Stimulated activated CD4-positive, alpha-beta T cell treated with anti-CD3 and anti-CD28 coated beads, Interleukin-1b, Interleukin-23, amount 100 ng/mL, for 1 hour (primary cell): ENCODE measurements at regions not wholly inside any gene's neighbourhood (a gene's known extent, or its start where the extent isn't known, plus 50 kb on each side); places are given as distances from the start of the nearest gene placed in this dataset.

ENCODE experiments used
- DNase-seq, 2 donors: peaks; one replicate each; pipeline ENCODE4 v3.0.0-alpha.2; 2020; ENCODE audit warnings: low read depth in 2 of 2

GRCh38 chr7:21217365-21217764 is 210.5 kb upstream of the SP4 start:
- DNase-seq: no peak

GRCh38 chr7:21218155-21218554 is 209.7 kb upstream of the SP4 start:
- no peak for DNase-seq

DNA sequence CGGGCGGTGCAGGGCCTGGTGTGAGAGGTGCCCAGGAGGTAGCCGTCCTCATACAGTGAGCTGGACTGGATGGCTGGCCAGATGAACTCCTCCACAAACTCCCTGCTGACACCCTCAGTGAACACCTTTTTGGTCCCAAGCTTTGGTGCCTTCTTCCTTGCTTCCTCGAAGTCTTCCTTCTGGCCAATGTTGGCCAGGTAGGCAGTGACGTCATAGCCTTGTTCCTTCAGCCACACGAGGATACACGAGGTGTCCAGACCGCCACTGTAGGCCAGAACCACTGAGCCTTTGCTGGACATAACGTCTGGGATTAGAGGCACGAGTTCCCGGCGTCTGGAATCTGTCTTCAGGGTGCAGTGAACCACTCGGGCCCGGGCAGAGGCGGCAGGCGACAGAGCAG is 206.8 kb upstream of the SP4 start:
- no peak for DNase-seq

DNA sequence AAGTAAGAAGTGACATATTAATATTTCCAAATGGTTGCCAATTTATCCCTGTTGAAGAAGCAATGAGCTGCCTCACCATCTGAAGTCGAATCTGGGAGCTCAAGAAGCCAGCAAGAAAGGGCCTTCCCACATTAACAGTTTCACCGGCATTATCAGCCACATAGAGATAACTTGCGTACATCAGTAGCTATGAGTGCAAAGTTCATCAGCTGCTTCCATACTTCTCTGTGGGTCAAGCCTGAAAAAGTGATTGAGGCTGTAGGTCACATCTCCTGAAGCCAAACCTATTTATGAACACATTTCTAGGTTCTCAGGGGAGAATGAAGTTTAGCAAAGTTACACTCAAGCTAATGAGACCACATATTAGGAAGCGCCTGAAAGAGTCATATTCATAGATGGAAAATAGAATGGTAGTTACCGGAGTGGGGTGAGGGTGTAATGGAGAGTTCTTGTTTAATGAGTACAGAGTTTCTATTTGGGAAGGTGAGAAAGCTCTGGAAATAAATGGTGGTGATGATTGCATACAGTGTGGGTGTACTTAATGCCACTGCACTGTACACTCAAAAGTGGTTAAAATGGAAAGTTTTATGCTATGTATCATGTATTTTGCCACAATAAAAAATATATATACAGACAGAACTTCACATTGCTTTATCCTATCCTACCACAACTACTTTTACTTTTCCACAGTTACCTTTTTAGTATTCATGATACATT is 189.3 kb upstream of the SP4 start:
- no peak for DNase-seq

GRCh38 chr7:21243265-21243664 is 184.6 kb upstream of the SP4 start:
- no peak for DNase-seq

- DNase-seq: no peak
Measured at GRCh38 chr7:21251151-21251800, 176.6 kb upstream of the SP4 start.

DNA sequence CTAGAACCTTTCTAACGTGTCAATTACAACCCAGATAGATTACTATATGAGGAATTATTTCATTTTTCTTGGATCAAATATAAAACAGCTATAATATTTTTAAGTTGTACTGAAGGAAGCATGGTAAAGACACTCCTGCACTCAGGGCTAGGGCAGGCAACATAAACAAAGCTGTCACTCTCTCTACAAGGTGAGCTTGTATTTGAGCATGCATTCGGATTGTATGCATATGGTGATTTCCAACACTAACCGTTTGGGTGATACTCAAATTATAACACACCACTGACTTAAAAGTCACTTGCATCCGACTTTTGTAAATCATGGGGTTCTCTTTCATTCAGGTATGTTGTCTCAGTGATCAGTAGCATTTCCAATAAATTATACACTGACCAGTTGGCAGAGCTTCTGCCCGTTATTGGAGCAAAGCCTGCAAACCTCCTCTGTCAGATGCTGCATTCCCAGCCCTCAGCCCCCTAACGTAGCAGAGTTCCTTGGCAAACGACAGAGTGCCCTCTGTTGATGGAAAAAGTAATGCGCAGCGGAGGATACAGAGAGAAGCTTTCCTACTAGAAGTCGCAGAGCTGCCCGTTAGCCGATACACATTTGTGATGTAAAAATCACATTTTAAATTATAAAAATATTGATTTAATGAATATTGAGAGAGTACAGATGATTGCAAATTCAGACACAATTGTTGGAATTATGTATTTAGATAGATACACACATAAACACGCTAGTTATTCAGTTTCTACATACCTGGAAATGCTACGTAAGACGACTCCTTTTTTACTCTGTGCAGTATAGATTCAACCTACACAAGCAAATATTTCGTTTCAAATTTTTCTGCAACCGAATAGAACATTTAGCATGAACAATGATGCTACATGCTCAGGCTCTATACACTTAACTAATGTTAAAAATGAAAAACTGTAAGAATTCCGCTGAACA is 173.9 kb upstream of the SP4 start:
- DNase-seq: peak in 1 of 2 donors; percentile 8

- DNase-seq: no peak
Measured at GRCh38 chr7:21256310-21256877, 171.5 kb upstream of the SP4 start.

GRCh38 chr7:21260939-21261338 is 166.9 kb upstream of the SP4 start:
- DNase-seq: no peak

- DNase-seq: peak in 1 of 2 donors; percentile 7
Measured at GRCh38 chr7:21261627-21262594, 166.0 kb upstream of the SP4 start.

- no peak for DNase-seq
Measured at GRCh38 chr7:21269021-21269420, 158.9 kb upstream of the SP4 start.

GRCh38 chr7:21276471-21277035 is 151.3 kb upstream of the SP4 start:
- DNase-seq: no peak

DNA sequence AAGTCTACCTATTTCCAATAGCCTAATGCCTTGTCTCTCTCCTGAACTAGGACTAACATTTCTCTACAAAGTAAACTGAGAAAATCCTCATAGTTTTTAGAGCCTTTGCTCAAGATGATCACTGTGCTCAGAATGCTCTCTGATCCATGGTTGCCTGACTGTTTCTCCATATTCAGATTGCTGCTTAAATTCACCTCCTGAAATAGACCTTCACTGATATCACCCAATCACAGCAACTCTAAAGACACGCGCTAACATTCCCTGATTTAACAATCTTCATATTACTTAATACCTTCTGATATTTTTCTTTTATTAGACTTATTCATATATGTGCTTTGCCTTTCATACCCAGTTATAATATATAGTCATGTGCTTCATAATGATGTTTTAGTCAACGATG is 148.9 kb upstream of the SP4 start:
- no peak for DNase-seq

- no peak for DNase-seq
Measured at GRCh38 chr7:21281193-21281592, 146.7 kb upstream of the SP4 start.

DNA sequence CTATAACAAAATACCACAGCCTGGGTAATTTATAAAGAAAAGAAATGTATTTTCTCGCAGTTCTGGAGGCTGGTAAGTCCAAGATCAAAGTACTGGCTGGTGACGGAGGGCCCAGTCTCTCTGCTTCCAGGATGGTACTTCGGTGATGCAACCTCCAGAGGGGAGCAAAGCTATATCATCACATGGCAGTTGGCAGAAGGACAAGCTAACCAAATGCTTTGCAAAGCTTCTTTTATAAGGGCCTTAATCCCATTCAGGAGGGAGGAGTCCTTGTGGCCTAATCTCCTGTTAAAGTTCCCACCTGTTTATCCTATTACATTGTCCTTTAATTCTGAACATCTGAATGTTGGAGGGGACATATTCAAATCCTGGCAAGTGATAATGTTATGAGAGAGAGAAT is 134.1 kb upstream of the SP4 start:
- DNase-seq: no peak

DNA sequence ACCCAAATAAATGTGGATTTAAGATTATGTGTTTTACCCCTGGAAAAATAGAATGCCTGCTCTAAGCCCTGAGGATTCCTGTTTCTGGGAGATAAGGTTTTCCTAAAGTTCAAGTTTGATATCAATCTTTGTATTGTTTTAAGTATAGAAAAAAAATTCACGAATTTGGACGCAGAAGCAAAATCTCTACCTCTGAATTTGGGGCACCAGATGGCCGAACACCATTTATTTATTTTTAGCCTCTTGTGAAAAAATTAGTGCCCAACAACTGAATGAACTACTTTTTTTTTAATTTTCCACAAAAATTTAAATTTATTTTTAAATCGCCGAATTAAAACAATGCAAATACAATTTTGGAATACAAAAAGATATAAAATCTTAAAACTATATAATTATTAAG is 128.1 kb upstream of the SP4 start:
- no peak for DNase-seq

DNA sequence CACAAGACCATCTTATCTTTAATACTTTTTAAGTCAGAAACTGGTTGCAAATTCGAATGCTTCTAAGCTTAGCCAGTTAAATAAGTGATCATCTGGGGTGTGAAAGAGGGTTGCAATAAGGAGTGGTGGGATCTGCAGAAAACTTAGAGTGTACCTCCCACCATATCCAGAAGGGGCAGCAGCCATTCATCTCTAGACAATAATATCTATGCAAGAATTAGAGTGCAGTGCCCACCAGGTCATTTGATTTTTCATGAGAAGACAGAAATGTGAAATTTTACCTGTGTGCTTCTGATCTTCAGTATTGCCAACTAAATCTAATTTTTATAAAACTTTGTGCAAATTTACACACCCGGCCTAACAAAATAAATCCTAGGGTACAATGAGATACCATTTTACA is 127.2 kb upstream of the SP4 start:
- no peak for DNase-seq

DNA sequence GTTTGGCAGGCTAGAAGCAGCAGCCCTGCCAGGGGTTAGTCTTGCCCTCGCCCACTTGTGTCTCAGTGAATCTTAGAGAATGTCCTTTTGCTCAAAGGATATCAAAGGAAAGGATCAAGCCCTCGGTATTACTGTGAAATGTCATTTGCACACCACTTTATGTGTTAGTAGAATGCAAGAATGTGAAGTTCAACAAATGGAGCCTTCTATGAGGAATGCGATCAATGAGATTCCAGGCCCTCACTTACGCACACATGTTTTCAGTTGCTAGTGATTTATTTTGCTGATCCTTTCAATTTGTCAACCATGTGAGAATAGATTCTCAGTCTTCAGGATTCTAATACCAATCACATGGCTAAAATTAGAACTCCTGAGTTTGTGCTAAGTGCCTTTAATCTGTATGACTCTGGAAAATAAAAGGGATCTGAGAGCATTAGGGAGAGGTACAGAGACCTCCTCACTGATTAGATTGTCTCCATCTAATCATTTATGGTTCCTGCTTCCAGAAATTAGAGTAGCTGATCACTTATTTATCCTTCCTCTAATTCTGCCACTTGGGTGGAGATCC is 123.0 kb upstream of the SP4 start:
- no peak for DNase-seq

DNA sequence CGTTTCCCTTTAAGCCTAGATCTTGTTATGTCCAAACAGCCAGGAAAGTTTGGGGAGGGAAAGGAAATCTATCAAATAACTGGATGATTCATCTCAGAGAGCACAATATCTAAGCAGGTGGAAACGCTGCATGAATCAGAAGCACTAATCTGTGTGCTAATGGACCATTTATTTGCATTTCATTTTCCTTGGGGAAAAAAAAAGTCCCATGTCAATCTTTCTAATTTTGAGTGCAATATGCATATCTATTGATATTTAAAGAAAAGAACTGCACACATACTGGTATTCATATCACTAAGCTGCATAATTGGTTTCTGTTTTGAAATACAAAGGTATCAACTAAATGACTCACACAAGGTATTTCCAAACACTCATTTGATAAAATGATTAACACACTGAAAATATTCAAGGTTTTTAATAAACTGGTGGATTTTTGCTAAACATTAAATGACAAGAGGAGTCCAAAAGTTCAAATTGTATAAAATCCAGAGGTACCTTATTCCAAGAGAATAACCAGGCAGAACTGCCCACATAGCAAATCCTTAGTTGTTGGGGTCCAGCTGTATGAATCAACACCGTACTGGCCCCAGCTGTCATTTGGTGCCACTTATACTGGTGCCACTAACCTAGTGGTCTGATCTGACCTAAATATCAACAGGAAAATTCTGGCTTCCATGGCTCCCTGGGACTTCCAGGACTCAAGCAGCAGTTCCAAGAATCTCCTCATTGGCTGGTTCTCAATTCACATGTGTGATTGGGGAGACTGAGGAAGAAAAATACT is 122.2 kb upstream of the SP4 start:
- DNase-seq: no peak

DNA sequence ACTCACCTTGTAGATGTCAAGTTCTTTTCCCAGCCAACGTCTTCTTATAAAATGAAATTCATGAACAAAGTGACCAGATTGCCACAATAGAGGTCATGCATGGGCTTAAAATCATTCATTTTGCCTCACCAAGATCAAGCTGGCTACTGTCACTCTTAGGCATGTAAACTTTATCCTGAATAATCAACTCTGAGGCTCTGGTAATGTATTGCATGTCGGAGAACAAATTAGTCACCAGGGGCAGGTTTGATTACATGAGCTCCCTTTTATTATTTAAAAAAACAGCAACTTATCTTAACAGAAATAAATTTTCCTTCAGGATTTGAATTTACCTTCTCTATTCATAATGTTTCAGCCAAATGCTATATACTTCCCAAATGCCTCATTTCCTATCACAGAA is 112.9 kb upstream of the SP4 start:
- no peak for DNase-seq
